ENCODE measurements at regions not wholly inside any gene's neighbourhood (a gene's known extent, or its start where the extent isn't known, plus 50 kb on each side); places are given as distances from the start of the nearest gene placed in this dataset.

- POLR2A ChIA-PET: no interaction called here
- 49% methylated on average over 3 of the region's 3 CpGs for WGBS (ENCODE audit: insufficient coverage, insufficient replicate concordance, low lambda C conversion rate, missing lambda C conversion rate)
- ATAC-seq: no peak
Measured at GRCh38 chr18:51490417-51490816, 292.9 kb upstream of the MEX3C start.

GRCh38 chr18:51490860-51491259, 293.4 kb upstream of the MEX3C start:
- ATAC-seq (no peak), FAIRE-seq (no peak), DNase-seq (ENCODE audit: low read depth, low spot score) (no peak)
- ChIA-PET CTCF (no interaction called here), RAD21 (ENCODE audit: unreplicated experiment) (no interaction called here), SMC1A (ENCODE audit: uncharacterized antibody, unreplicated experiment) (no interaction called here), POLR2A (no interaction called here)
- no peaks in the 10 kb centered on the region for H3K4me1 ChIP-seq (ENCODE audit: control insufficient read depth, insufficient read depth, low read length)
- H3K27ac ChIP-seq (ENCODE audit: control insufficient read depth, insufficient read depth): no peak overlapping the region
- WGBS (ENCODE audit: insufficient coverage, insufficient replicate concordance, low lambda C conversion rate, missing lambda C conversion rate): 3% methylated on average over 3 of the region's 3 CpGs
- H3K36me3 ChIP-seq (ENCODE audit: control insufficient read depth in 2 of 2, insufficient read depth in 2 of 2, low read length in 1 of 2): no peaks in the 10 kb centered on the region
- H3K27me3 ChIP-seq (replicated peaks in 1 of 2; ENCODE audit: control insufficient read depth in 2 of 2, insufficient read depth in 2 of 2, low read length in 1 of 2): no peaks in the 10 kb centered on the region
- no peak for TF ChIP-seq SMAD1 (IDR thresholded peaks at IDR 0.05; ENCODE audit: low read depth, partially characterized antibody)
- no peak for TF ChIP-seq SPI1 (IDR thresholded peaks at IDR 0.05; ENCODE audit: borderline replicate concordance, insufficient read depth, low read depth, low read length)
- no peak for TF ChIP-seq SRF (IDR thresholded peaks at IDR 0.05; ENCODE audit: low read depth in 2 of 2, low read length in 2 of 2)
- TF ChIP-seq ZNF384 (IDR thresholded peaks at IDR 0.05; ENCODE audit: borderline replicate concordance, low read depth, low read length): no peak
- TF ChIP-seq NR2C2 (IDR thresholded peaks at IDR 0.05; ENCODE audit: borderline replicate concordance, control insufficient read depth, insufficient read length, low read depth): no peak
- TF ChIP-seq SMAD5 (IDR thresholded peaks at IDR 0.05; ENCODE audit: low read depth): no peak
- TF ChIP-seq IKZF2 (IDR thresholded peaks at IDR 0.05): no peak
- no peak for TF ChIP-seq ZBTB33 (IDR thresholded peaks at IDR 0.05)
- TF ChIP-seq TCF3 (IDR thresholded peaks at IDR 0.05; ENCODE audit: borderline replicate concordance, insufficient read depth, low read depth, low read length): no peak
- no peak for TF ChIP-seq YY1 (IDR thresholded peaks at IDR 0.05; ENCODE audit: low read depth, low read length)
- TF ChIP-seq BCL11A (IDR thresholded peaks at IDR 0.05; ENCODE audit: low read depth, low read length): no peak
- no peak for TF ChIP-seq ETV6 (conservative IDR thresholded peaks at IDR 0.05 in 1 of 2, IDR thresholded peaks at IDR 0.05 in 1 of 2; ENCODE audit: borderline replicate concordance in 1 of 2, low read depth in 1 of 2)
- no peak overlapping the region for H3K4me3 ChIP-seq
- no peak overlapping the region for H3K4me2 ChIP-seq (ENCODE audit: control insufficient read depth, insufficient read depth)
- no peaks in the 10 kb centered on the region for H4K20me1 ChIP-seq (ENCODE audit: control insufficient read depth, insufficient read depth)
- H3K9ac ChIP-seq (ENCODE audit: control insufficient read depth, insufficient read depth, low read length): no peak overlapping the region
- no peak overlapping the region for H2AFZ ChIP-seq (ENCODE audit: control insufficient read depth, low read depth, low read length)
- BruUV-seq (replicated peaks): no TSS peak
- H3K9me3 ChIP-seq (replicated peaks; ENCODE audit: control insufficient read depth, insufficient read depth, low read length): no peaks in the 10 kb centered on the region
- in situ Hi-C loops (cut with MboI) (no loop called here), intact Hi-C loops (cut with micrococcal nuclease; ENCODE audit: unreplicated experiment) (no loop called here)
- H3K79me2 ChIP-seq (ENCODE audit: control insufficient read depth, insufficient read depth, low read length): no peaks in the 10 kb centered on the region

More at GRCh38 chr18:51490417-51490816, 292.9 kb upstream of the MEX3C start:
- in situ Hi-C loops (cut with MboI): no loop called here
- Histone ChIP-seq H4K20me1 (ENCODE audit: control insufficient read depth, insufficient read depth) (no peaks in the 10 kb centered on the region), H2AFZ (ENCODE audit: control insufficient read depth, low read depth, low read length) (no peak overlapping the region), H3K79me2 (ENCODE audit: control insufficient read depth, insufficient read depth, low read length) (no peaks in the 10 kb centered on the region), H3K36me3 (ENCODE audit: control insufficient read depth in 2 of 2, insufficient read depth in 2 of 2, low read length in 1 of 2) (no peaks in the 10 kb centered on the region), H3K27ac (ENCODE audit: control insufficient read depth, insufficient read depth) (no peak overlapping the region), H3K4me1 (ENCODE audit: control insufficient read depth, insufficient read depth, low read length) (no peaks in the 10 kb centered on the region), H3K4me3 (no peak overlapping the region), H3K9ac (ENCODE audit: control insufficient read depth, insufficient read depth, low read length) (no peak overlapping the region), H3K4me2 (ENCODE audit: control insufficient read depth, insufficient read depth) (no peak overlapping the region), H3K9me3 (replicated peaks; ENCODE audit: control insufficient read depth, insufficient read depth, low read length) (no peaks in the 10 kb centered on the region), H3K27me3 (replicated peaks in 1 of 2; ENCODE audit: control insufficient read depth in 2 of 2, insufficient read depth in 2 of 2, low read length in 1 of 2) (no peaks in the 10 kb centered on the region)
- TF ChIP-seq, protein P1, sequence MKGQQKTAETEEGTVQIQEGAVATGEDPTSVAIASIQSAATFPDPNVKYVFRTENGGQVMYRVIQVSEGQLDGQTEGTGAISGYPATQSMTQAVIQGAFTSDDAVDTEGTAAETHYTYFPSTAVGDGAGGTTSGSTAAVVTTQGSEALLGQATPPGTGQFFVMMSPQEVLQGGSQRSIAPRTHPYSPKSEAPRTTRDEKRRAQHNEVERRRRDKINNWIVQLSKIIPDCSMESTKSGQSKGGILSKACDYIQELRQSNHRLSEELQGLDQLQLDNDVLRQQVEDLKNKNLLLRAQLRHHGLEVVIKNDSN (IDR thresholded peaks at IDR 0.05; ENCODE audit: borderline replicate concordance, extremely low read length, insufficient read depth, low read depth, low read length): no peak
- TF ChIP-seq BHLHE40 (IDR thresholded peaks at IDR 0.05; ENCODE audit: borderline replicate concordance in 1 of 2, low read depth in 2 of 2, low read length in 1 of 2): no peak
- DNase-seq (ENCODE audit: low read depth, low spot score): no peak
- FAIRE-seq: no peak
- no TSS peak for BruUV-seq (replicated peaks)
- ChIA-PET RAD21 (ENCODE audit: unreplicated experiment) (no interaction called here), CTCF (no interaction called here), SMC1A (ENCODE audit: uncharacterized antibody, unreplicated experiment) (no interaction called here)
- intact Hi-C loops (cut with micrococcal nuclease; ENCODE audit: unreplicated experiment): no loop called here

Data from GM12878 (cell line).